Thyroid gland (tissue), 4 donors: ENCODE measurements at regions not wholly inside any gene's neighbourhood (a gene's known extent, or its start where the extent isn't known, plus 50 kb on each side); places are given as distances from the start of the nearest gene placed in this dataset.

ENCODE experiments used
- DNase-seq, 2 donors: peaks; one replicate each; pipeline ENCODE4 v3.0.0-alpha.2; 2019
- H3K27ac ChIP-seq, 3 donors: fragments of 200-600 bp; sonication (generic); 1 replicate in 2 of 3; 2 replicates in 1 of 3; pipeline ENCODE4 v1.5.1; 2016 to 2019; ENCODE audit warnings: mild to moderate bottlenecking in 1 of 3, moderate library complexity in 1 of 3
- H3K27me3 ChIP-seq: fragments of 200-600 bp; sonication (generic); one replicate; pipeline ENCODE4 v1.5.1; 2019
- H3K36me3 ChIP-seq, 2 donors: fragments of 200-600 bp; sonication (generic); one replicate each; pipeline ENCODE4 v1.5.1; 2016 to 2019
- H3K4me1 ChIP-seq, 2 donors: fragments of 200-600 bp; sonication (generic); one replicate each; pipeline ENCODE4 v1.5.1; 2017 to 2019
- H3K4me3 ChIP-seq, 3 donors: fragments of 200-600 bp; sonication (generic); replicated peaks in 1 of 3; 1 replicate in 2 of 3; 2 replicates in 1 of 3; pipeline ENCODE4 v1.5.1; 2016; ENCODE audit warnings: mild to moderate bottlenecking in 1 of 3
- H3K9me3 ChIP-seq: fragments of 200-600 bp; sonication (generic); one replicate; pipeline ENCODE4 v1.5.1; 2017
- POLR2A ChIP-seq, 2 donors: fragments of 450-650 bp; IDR thresholded peaks; one replicate each; pipeline ENCODE4 v1.6.1; 2017; ENCODE audit warnings: antibody characterized with exemption in 2 of 2, mild to moderate bottlenecking in 2 of 2, moderate library complexity in 1 of 2
- WGBS, 2 donors: methylation state at CpG; one replicate each; pipeline ENCODE4 v1.1.5; 2017; 5-methylcytosine and 5-hydroxymethylcytosine counted together
- intact Hi-C: fragments of 100-400 bp; cut with DNase I; formaldehyde crosslinking; loops from one replicate; pipeline ENCODE4 v1.15.1; 2023
- TF ChIP-seq, protein P1 (sequence below), 6 experiments: fragments of 200-600 bp in 3 of 6; fragments of 450-650 bp in 3 of 6; sonication (generic) in 3 of 6; IDR thresholded peaks; one replicate each; pipeline ENCODE4 v1.5.1; 2016 to 2019; ENCODE audit warnings: antibody characterized with exemption in 6 of 6, mild to moderate bottlenecking in 2 of 6, inconsistent platforms in 1 of 6, moderate library complexity in 1 of 6

DNA sequence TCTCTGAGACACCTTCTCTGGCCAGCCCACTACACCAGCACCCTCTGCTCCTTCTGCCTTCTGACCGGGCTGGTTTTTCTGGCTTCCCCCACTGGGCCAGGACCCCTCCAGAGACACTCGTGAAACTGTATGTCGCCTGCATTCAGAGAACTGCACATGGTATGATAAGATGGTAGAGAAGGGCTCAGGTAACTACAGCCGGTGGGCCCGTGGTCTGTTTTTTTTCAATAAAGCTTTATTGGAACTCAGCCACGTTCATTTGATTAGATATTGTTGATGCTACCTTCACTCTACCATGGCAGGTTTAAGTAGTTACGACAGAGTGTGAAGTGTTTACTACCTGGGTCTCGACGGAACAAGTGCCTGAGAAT is 514.0 kb downstream of the TBC1D22A start:
- Histone ChIP-seq H3K36me3 (no peaks in the 10 kb centered on the region), H3K4me1 (peaks cover 19 to 42% of the 10 kb centered on the region in 2 donors), H3K27me3 (no peaks in the 10 kb centered on the region), H3K4me3 (no peak overlapping the region), H3K27ac (peak overlapping the region; percentile 15 to 79 (median 34)), H3K9me3 (no peaks in the 10 kb centered on the region)
- intact Hi-C loops: no loop called here
- TF ChIP-seq, protein P1, sequence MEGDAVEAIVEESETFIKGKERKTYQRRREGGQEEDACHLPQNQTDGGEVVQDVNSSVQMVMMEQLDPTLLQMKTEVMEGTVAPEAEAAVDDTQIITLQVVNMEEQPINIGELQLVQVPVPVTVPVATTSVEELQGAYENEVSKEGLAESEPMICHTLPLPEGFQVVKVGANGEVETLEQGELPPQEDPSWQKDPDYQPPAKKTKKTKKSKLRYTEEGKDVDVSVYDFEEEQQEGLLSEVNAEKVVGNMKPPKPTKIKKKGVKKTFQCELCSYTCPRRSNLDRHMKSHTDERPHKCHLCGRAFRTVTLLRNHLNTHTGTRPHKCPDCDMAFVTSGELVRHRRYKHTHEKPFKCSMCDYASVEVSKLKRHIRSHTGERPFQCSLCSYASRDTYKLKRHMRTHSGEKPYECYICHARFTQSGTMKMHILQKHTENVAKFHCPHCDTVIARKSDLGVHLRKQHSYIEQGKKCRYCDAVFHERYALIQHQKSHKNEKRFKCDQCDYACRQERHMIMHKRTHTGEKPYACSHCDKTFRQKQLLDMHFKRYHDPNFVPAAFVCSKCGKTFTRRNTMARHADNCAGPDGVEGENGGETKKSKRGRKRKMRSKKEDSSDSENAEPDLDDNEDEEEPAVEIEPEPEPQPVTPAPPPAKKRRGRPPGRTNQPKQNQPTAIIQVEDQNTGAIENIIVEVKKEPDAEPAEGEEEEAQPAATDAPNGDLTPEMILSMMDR (IDR thresholded peaks at IDR 0.05): no peak
- no peak for TF ChIP-seq POLR2A (IDR thresholded peaks at IDR 0.05)
- DNase-seq: no peak
- WGBS, 2 donors: 62 to 65% methylated on average over 9 of the region's 9 CpGs

DNA sequence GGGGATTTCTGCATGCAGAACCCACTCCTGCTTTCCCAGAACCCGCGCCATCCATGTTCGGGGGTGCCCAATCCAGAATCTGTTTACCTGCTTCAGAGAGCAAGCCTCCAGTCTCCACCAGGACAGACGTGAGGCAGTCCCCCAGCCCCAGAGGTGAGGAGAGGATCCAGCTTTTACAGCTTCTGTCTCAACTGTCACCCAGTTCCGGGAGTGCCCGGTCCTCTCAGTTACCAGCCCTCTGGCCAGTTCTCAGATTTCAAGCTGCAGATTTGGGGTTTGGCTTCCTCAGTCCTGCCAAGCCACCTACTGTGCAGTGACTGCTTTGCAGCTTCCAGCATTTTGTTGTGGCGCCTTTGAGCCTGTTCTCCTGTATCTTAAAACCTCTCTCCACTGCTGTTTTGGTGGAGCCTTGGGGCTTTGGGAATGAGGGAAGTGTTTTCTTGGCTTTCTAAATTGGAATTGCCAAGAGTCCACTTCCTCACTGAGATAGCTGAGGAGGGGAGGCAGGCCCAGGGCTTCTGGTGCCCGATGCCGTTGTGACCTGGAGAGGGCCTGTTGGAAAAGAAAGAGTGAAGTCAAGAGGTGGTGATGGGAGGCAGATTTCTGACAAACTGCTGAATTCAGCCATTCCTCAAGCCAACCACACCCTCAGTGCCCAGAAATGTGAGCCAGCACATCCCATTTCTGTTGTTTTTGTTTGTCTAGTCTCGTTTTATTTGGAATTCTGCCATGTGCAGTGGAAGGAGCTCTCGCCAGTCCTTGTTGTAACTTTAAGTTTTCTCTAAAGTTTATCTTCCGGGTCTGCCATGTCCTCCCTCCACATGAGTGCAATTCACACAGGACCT is 513.4 kb downstream of the TBC1D22A start:
- no peak for TF ChIP-seq POLR2A (IDR thresholded peaks at IDR 0.05)
- TF ChIP-seq, protein P1 (IDR thresholded peaks at IDR 0.05): peak in 3 of 6 experiments; percentile 6 to 17 (median 15)
- H3K27me3 ChIP-seq: no peaks in the 10 kb centered on the region
- peak overlapping the region; percentile 15 to 79 (median 34) for H3K27ac ChIP-seq
- H3K4me3 ChIP-seq: no peak overlapping the region
- WGBS, 2 donors: 42 to 43% methylated on average over 10 to 12 of the region's 12 CpGs
- peak; percentile 36 to 38 for DNase-seq
- no peaks in the 10 kb centered on the region for H3K9me3 ChIP-seq
- H3K36me3 ChIP-seq: no peaks in the 10 kb centered on the region
- peaks cover 14 to 36% of the 10 kb centered on the region in 2 donors for H3K4me1 ChIP-seq
- intact Hi-C loops: no loop called here

DNA sequence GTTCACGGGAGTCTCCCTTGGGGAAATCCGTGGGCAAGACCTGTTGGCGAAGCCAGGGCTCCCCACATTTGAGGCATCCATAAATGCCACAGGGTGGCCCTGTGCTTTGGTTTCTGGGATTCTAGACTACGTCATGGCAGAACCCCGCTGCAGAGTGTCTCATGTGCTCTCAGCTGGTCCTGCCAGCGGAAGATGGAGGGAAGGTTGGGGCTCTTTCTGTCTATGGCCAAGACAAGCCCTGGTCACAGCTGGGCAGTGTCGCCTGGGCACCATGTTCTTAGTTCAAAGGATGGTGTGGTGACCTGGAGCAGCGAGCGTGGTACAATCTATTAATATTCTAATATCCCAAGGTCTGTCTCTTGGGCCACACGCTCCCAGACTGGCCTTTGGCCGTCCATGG is 511.7 kb downstream of the TBC1D22A start:
- H3K4me3 ChIP-seq: no peak overlapping the region
- WGBS, 2 donors: 94 to 95% methylated on average over 7 to 11 of the region's 11 CpGs
- intact Hi-C loops: no loop called here
- H3K4me1 ChIP-seq: peaks cover 7 to 20% of the 10 kb centered on the region in 2 donors
- H3K36me3 ChIP-seq: no peaks in the 10 kb centered on the region
- no peak overlapping the region for H3K27ac ChIP-seq
- H3K9me3 ChIP-seq: no peaks in the 10 kb centered on the region
- no peaks in the 10 kb centered on the region for H3K27me3 ChIP-seq
- TF ChIP-seq, protein P1 (IDR thresholded peaks at IDR 0.05): no peak
- TF ChIP-seq POLR2A (IDR thresholded peaks at IDR 0.05): no peak
- no peak for DNase-seq

DNA sequence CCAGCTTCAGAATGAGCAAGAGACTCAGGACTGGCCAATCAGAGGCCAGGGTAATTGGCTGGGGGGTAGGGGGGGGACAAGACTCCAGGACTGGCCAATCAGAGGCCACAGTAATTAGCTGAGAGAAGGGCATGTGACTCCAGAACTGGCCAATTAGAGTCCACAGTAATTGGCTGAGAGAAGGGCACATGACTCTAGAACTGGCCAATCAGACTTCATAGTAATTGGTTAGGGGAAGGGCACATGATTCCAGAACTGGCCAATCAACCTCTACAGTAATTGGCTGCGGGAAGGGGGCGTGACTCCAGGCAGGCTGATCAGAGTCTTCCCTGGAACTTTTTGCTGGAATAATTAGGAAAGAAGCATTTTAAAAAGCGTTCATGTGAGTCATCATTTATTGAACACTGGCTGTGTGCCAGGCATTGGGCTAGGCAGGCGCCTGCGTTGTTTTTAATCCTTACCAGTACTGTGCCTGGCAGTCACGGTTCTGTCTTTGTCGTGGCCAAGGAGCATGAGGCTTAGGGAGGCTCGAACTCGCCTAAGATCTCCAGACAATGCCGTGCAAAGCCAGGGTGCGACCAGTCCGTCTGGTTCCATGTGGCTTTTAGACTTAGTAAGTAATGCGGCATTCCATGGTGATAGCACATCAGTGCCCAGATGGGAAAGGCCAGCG is 508.1 kb downstream of the TBC1D22A start:
- H3K27me3 ChIP-seq: no peaks in the 10 kb centered on the region
- H3K9me3 ChIP-seq: no peaks in the 10 kb centered on the region
- TF ChIP-seq, protein P1 (IDR thresholded peaks at IDR 0.05): no peak
- no peak for TF ChIP-seq POLR2A (IDR thresholded peaks at IDR 0.05)
- H3K36me3 ChIP-seq: no peaks in the 10 kb centered on the region
- DNase-seq: no peak
- WGBS, 2 donors: 93 to 94% methylated on average over 14 of the region's 14 CpGs
- H3K4me1 ChIP-seq: peaks cover 0 to 5% of the 10 kb centered on the region in 2 donors
- no peak overlapping the region for H3K27ac ChIP-seq
- intact Hi-C loops: no loop called here
- no peak overlapping the region for H3K4me3 ChIP-seq
